ENCODE measurements at regions not wholly inside any gene's neighbourhood (a gene's known extent, or its start where the extent isn't known, plus 50 kb on each side); places are given as distances from the start of the nearest gene placed in this dataset.

- TF ChIP-seq RXRA (IDR thresholded peaks at IDR 0.05) (no peak), RAD21 (IDR thresholded peaks at IDR 0.05) (no peak)
Observed at GRCh38 chr7:45328403-45328981, 170.9 kb downstream of the RAMP3 start.
